Stimulated activated CD8-positive, alpha-beta memory T cell treated with anti-CD3 and anti-CD28 coated beads, Interleukin-4, amount 100 ng/mL, for 48 hours (primary cell): ENCODE measurements at regions not wholly inside any gene's neighbourhood (a gene's known extent, or its start where the extent isn't known, plus 50 kb on each side); places are given as distances from the start of the nearest gene placed in this dataset.

Experiments
- DNase-seq: peaks from one replicate; pipeline ENCODE4 v3.0.0-alpha.2; 2020

GRCh38 chr2:147394179-147394790 is 450.5 kb upstream of the ACVR2A start:
- no peak for DNase-seq

GRCh38 chr2:147392180-147392579 is 452.6 kb upstream of the ACVR2A start:
- no peak for DNase-seq

GRCh38 chr2:147390475-147390874 is 454.4 kb upstream of the ACVR2A start:
- no peak for DNase-seq

GRCh38 chr2:147389218-147389617 is 455.6 kb upstream of the ACVR2A start:
- DNase-seq: no peak

- DNase-seq: no peak
Measured at GRCh38 chr2:147388217-147388616, 456.6 kb upstream of the ACVR2A start.

GRCh38 chr2:147386284-147386683 is 458.5 kb upstream of the ACVR2A start:
- no peak for DNase-seq

GRCh38 chr2:147385600-147385999 is 459.2 kb upstream of the ACVR2A start:
- no peak for DNase-seq

- DNase-seq: no peak
Measured at GRCh38 chr2:147384659-147385058, 460.2 kb upstream of the ACVR2A start.

GRCh38 chr2:147382322-147382948 is 462.4 kb upstream of the ACVR2A start:
- DNase-seq: no peak

GRCh38 chr2:147378403-147378802 is 466.4 kb upstream of the ACVR2A start:
- DNase-seq: no peak

GRCh38 chr2:147375073-147375472 is 469.8 kb upstream of the ACVR2A start:
- DNase-seq: no peak

- DNase-seq: no peak
Measured at GRCh38 chr2:147374423-147374811, 470.4 kb upstream of the ACVR2A start.

GRCh38 chr2:147373800-147374422 is 470.9 kb upstream of the ACVR2A start:
- DNase-seq: no peak

GRCh38 chr2:147368306-147368705 is 476.5 kb upstream of the ACVR2A start:
- no peak for DNase-seq

GRCh38 chr2:147366279-147366678 is 478.6 kb upstream of the ACVR2A start:
- no peak for DNase-seq

GRCh38 chr2:147365622-147366021 is 479.2 kb upstream of the ACVR2A start:
- DNase-seq: no peak

- DNase-seq: no peak
Measured at GRCh38 chr2:147364597-147364996, 480.2 kb upstream of the ACVR2A start.

- no peak for DNase-seq
Measured at GRCh38 chr2:147363181-147363580, 481.6 kb upstream of the ACVR2A start.

GRCh38 chr2:147358375-147358774 is 486.5 kb upstream of the ACVR2A start:
- DNase-seq: no peak

GRCh38 chr2:147356157-147356556 is 488.7 kb upstream of the ACVR2A start:
- no peak for DNase-seq

- DNase-seq: no peak
Measured at GRCh38 chr2:147355706-147356105, 489.1 kb upstream of the ACVR2A start.

- DNase-seq: no peak
Measured at GRCh38 chr2:147353072-147353381, 491.8 kb upstream of the ACVR2A start.

GRCh38 chr2:147352264-147353071 is 492.4 kb upstream of the ACVR2A start:
- no peak for DNase-seq

GRCh38 chr2:147351784-147352183 is 493.0 kb upstream of the ACVR2A start:
- DNase-seq: no peak
